ENCODE measurements at regions not wholly inside any gene's neighbourhood (a gene's known extent, or its start where the extent isn't known, plus 50 kb on each side); places are given as distances from the start of the nearest gene placed in this dataset.
"Not testable (repeated sequence)": the region's sequence is repeated elsewhere in the genome, so short reads cannot be mapped to it uniquely, and the experiment has no call there.

DNA sequence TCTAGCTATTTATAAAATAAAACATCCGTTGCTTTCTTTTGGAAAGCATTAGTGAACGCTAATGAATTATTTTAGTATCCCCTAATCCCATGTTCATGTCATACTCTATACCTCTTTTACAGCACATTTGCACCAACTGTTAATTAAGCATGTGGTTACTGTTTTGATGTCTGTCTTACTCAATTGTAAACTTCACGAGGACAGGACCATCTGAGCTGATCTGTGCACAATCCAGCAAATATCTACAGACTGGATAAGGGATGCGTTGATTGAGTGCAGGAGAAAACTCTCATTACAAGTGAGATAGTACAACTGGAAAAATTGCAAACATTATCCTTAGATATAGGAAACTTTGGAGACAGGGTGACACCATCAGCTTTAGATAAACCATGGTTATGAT is 201.1 kb downstream of the PCDH20 start:
- no peaks in the 10 kb centered on the region for H3K9me3 ChIP-seq
- no peak overlapping the region for H3K27ac ChIP-seq
- H3K4me1 ChIP-seq: no peaks in the 10 kb centered on the region
- TF ChIP-seq, protein P1, sequence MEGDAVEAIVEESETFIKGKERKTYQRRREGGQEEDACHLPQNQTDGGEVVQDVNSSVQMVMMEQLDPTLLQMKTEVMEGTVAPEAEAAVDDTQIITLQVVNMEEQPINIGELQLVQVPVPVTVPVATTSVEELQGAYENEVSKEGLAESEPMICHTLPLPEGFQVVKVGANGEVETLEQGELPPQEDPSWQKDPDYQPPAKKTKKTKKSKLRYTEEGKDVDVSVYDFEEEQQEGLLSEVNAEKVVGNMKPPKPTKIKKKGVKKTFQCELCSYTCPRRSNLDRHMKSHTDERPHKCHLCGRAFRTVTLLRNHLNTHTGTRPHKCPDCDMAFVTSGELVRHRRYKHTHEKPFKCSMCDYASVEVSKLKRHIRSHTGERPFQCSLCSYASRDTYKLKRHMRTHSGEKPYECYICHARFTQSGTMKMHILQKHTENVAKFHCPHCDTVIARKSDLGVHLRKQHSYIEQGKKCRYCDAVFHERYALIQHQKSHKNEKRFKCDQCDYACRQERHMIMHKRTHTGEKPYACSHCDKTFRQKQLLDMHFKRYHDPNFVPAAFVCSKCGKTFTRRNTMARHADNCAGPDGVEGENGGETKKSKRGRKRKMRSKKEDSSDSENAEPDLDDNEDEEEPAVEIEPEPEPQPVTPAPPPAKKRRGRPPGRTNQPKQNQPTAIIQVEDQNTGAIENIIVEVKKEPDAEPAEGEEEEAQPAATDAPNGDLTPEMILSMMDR (IDR thresholded peaks at IDR 0.05): no peak
- intact Hi-C loops (cut with DNase I): no loop called here
- ATAC-seq: no peak
- H3K27me3 ChIP-seq: no peaks in the 10 kb centered on the region
- no peak overlapping the region for H3K4me3 ChIP-seq
- no peaks in the 10 kb centered on the region for H3K36me3 ChIP-seq
- DNase-seq: no peak

DNA sequence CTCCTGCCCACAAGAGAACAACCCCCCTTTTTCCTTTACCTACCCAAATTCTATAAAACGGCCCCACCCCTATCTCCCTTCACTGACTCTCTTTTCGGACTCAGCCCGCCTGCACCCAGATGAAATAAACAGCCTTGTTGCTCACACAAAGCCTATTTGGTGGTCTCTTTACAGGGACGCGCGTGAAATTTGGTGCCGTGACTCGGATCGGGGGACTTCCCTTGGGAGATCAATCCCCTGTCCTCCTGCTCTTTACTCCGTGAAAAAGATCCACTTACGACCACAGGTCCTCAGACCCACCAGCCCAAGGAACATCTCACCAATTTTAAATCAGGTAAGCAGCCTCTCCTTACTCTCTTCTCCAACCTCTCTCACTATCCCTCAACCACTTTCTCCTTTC is 209.8 kb downstream of the PCDH20 start:
- H3K4me3 ChIP-seq; H3K36me3 ChIP-seq; H3K9me3 ChIP-seq; ATAC-seq; H3K4me1 ChIP-seq; H3K27me3 ChIP-seq; intact Hi-C loops (cut with DNase I); H3K27ac ChIP-seq; DNase-seq: not testable (repeated sequence)

DNA sequence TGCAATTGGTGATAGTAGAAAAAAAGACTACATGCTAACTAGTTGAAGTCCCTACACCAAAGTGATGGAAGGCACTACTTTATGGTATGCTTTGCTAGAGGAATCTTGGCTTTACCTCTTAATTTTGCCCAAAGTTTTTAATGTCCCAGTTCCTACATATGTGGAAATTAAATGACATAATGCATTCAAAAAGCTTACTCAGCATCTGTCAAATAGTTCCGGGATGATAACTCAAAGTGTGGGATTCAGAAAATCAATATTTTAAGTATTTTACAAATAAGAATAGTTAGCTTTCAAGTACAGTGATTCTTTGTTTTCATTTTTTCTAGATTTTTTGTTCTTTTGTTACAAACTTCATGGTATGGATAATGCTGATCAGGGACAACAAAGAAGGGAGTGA is 211.6 kb downstream of the PCDH20 start:
- intact Hi-C loops (cut with DNase I): no loop called here
- H3K27me3 ChIP-seq: no peaks in the 10 kb centered on the region
- H3K4me1 ChIP-seq: no peaks in the 10 kb centered on the region
- H3K9me3 ChIP-seq: no peaks in the 10 kb centered on the region
- TF ChIP-seq, protein P1 (IDR thresholded peaks at IDR 0.05): no peak
- no peak overlapping the region for H3K4me3 ChIP-seq
- DNase-seq (no peak), ATAC-seq (no peak)
- H3K27ac ChIP-seq: no peak overlapping the region
- no peaks in the 10 kb centered on the region for H3K36me3 ChIP-seq

DNA sequence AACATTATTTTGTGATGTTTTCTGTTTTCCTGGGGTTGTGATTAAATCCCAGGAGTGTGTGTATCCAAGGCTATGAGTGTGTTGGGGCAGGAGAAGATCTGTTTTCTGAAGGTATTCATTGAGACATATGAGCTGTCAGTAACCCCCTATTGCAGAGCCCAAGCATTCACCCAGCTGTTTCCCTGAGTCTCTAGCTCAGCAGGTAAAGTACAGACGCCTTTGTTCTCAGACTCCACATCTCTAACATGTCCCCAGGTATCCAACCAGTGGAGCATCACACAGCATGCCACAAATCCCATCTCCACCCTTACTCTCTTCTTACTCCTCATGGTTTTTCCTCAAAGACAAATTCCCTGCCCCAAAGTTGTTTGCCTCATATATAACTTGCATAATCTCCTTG is 213.6 kb downstream of the PCDH20 start:
- H3K4me3 ChIP-seq: no peak overlapping the region
- no peaks in the 10 kb centered on the region for H3K9me3 ChIP-seq
- ATAC-seq (no peak), DNase-seq (no peak)
- no peak overlapping the region for H3K27ac ChIP-seq
- intact Hi-C loops (cut with DNase I): no loop called here
- H3K4me1 ChIP-seq: no peaks in the 10 kb centered on the region
- no peaks in the 10 kb centered on the region for H3K27me3 ChIP-seq
- TF ChIP-seq, protein P1 (IDR thresholded peaks at IDR 0.05): no peak
- H3K36me3 ChIP-seq: no peaks in the 10 kb centered on the region

DNA sequence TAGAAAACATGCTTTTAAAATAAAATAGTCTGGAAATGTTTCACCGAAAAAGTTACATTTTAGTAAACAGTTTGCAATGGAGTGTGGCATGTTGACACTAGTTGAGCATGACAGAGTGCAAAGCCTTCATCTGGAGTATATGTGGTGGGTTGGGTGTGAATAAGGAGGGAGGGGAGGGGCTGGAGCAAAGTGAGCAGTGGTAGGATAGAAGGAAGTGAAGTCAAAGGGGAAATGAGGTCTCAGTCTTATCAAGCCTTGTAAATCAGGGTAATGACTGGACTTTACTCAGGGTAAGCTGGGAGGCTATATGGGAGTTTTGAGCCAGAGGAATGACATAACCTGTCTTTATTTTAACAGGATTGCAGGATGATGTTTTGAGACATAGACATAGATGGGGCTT is 222.8 kb downstream of the PCDH20 start:
- Histone ChIP-seq H3K4me1 (no peaks in the 10 kb centered on the region), H3K36me3 (no peaks in the 10 kb centered on the region), H3K9me3 (no peaks in the 10 kb centered on the region), H3K27ac (no peak overlapping the region), H3K4me3 (no peak overlapping the region), H3K27me3 (no peaks in the 10 kb centered on the region)
- TF ChIP-seq, protein P1 (IDR thresholded peaks at IDR 0.05): no peak
- intact Hi-C loops (cut with DNase I): no loop called here
- no peak for ATAC-seq
- DNase-seq: no peak

DNA sequence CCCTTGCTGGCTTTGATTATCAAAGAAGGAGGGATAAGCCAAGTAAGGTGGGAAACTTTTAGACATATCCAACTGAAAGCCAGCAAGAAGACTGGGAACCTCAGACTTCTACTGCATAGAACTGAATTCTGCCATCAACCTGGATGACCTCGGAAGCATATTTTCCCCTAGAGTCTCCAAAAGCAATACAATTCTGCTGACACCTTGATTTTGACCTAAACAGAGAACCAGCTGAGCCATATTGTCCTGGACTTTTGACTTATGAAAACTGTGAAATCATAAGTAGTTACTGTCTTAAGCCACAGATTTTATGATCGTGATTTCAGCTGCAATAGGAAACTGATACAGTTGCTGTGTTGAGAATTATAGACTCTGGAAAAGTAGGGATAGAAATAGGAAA is 227.6 kb downstream of the PCDH20 start:
- ATAC-seq (no peak), DNase-seq (no peak)
- TF ChIP-seq, protein P1 (IDR thresholded peaks at IDR 0.05): no peak
- Histone ChIP-seq H3K36me3 (no peaks in the 10 kb centered on the region), H3K27me3 (no peaks in the 10 kb centered on the region), H3K9me3 (no peaks in the 10 kb centered on the region), H3K4me1 (no peaks in the 10 kb centered on the region), H3K27ac (no peak overlapping the region), H3K4me3 (no peak overlapping the region)
- intact Hi-C loops (cut with DNase I): no loop called here

Measured in upper lobe of right lung (tissue), 1 donor.